Endothelial cell of umbilical vein (primary cell): ENCODE measurements at regions not wholly inside any gene's neighbourhood (a gene's known extent, or its start where the extent isn't known, plus 50 kb on each side); places are given as distances from the start of the nearest gene placed in this dataset.

Experiments
- CTCF ChIP-seq, 2 donors: IDR thresholded peaks; 1 replicate in 1 of 2; 2 replicates in 1 of 2; pipeline ENCODE4 v1.5.1; 2011; ENCODE audit warnings: low read length in 2 of 2, mild to moderate bottlenecking in 2 of 2, moderate library complexity in 2 of 2, control low read depth in 1 of 2, inconsistent platforms in 1 of 2, low read depth in 1 of 2; ENCODE audit not compliant: insufficient read depth in 1 of 2; ENCODE audit errors: extremely low read depth in 1 of 2
- EZH2 ChIP-seq: IDR thresholded peaks from 2 replicates; pipeline ENCODE4 v1.6.1; 2012; ENCODE audit warnings: borderline replicate concordance, low read depth, mild to moderate bottlenecking, moderate library complexity, low read length, inconsistent platforms; ENCODE audit not compliant: severe bottlenecking
- GATA2 ChIP-seq: IDR thresholded peaks from 2 replicates; pipeline ENCODE4 v1.7.0; 2011; ENCODE audit warnings: low read depth, mild to moderate bottlenecking, moderate library complexity, mixed read lengths, low read length; ENCODE audit not compliant: insufficient read length, insufficient read depth
- JUN ChIP-seq: IDR thresholded peaks from 2 replicates; pipeline ENCODE4 v1.6.1; 2011; ENCODE audit warnings: borderline replicate concordance, low read depth; ENCODE audit not compliant: insufficient read length, insufficient read depth
- MYC ChIP-seq: IDR thresholded peaks from one replicate; pipeline ENCODE4 v1.6.1; 2011; ENCODE audit warnings: mild to moderate bottlenecking, low read depth, low read length
- POLR2A ChIP-seq: IDR thresholded peaks from 2 replicates; pipeline ENCODE4 v1.6.1; 2012; ENCODE audit warnings: low read depth, mild to moderate bottlenecking, control low read depth, low read length
- POLR2AphosphoS5 ChIP-seq: IDR thresholded peaks from 2 replicates; pipeline ENCODE4 v1.6.1; 2012; ENCODE audit warnings: low read depth, mild to moderate bottlenecking, control low read depth, low read length, moderate library complexity; ENCODE audit not compliant: insufficient read depth

- no peak for TF ChIP-seq POLR2A
- TF ChIP-seq CTCF (IDR thresholded peaks at IDR 0.05; ENCODE audit: extremely low read depth in 1 of 2, insufficient read depth in 1 of 2, low read depth in 1 of 2, low read length in 2 of 2), result no peak
- TF ChIP-seq GATA2, result no peak
- TF ChIP-seq EZH2, result no peak
- TF ChIP-seq MYC, result no peak
- no peak for TF ChIP-seq POLR2AphosphoS5
- TF ChIP-seq JUN, result no peak
Observed at GRCh38 chr6:44671333-44671732, 283.8 kb downstream of the CDC5L start.
